HepG2 (cell line): ENCODE measurements at regions not wholly inside any gene's neighbourhood (a gene's known extent, or its start where the extent isn't known, plus 50 kb on each side); places are given as distances from the start of the nearest gene placed in this dataset.

Source experiments
- ARID3A ChIP-seq: IDR thresholded peaks from 2 replicates; pipeline ENCODE4 v1.6.1; 2012; ENCODE audit warnings: low read depth, low read length, improper control_type of control experiment
- ARID4A ChIP-seq: sonication (generic); formaldehyde crosslinking; IDR thresholded peaks from 2 replicates; pipeline ENCODE4 v1.5.0; 2020; ENCODE audit warnings: mild to moderate bottlenecking, missing genetic modification reagents, borderline replicate concordance
- ARNTL ChIP-seq: sonication (generic); formaldehyde crosslinking; IDR thresholded peaks from 2 replicates; pipeline ENCODE4 v1.4.0; 2020; ENCODE audit warnings: mild to moderate bottlenecking, missing genetic modification reagents
- HDAC2 ChIP-seq: sonication (generic); formaldehyde crosslinking; IDR thresholded peaks from 2 replicates; pipeline ENCODE4 v1.4.0; 2020; ENCODE audit warnings: missing genetic modification reagents
- HNF1A ChIP-seq, 2 experiments: sonication (generic) in 1 of 2; formaldehyde crosslinking in 1 of 2; IDR thresholded peaks; 2 replicates each; pipeline versions ENCODE4 v1.4.0 to v1.6.1; 2016 to 2020; ENCODE audit warnings: borderline replicate concordance in 1 of 2, low read depth in 1 of 2, mild to moderate bottlenecking in 1 of 2, missing genetic modification reagents in 1 of 2
- HNF4A ChIP-seq: sonication (generic); formaldehyde crosslinking; IDR thresholded peaks from 2 replicates; pipeline ENCODE4 v1.4.0; 2020; ENCODE audit warnings: missing genetic modification reagents
- MAFK ChIP-seq, 2 experiments: IDR thresholded peaks in 1 of 2; conservative IDR thresholded peaks in 1 of 2; 2 replicates each; pipeline ENCODE4 v1.6.1; 2011; ENCODE audit warnings: improper control_type of control experiment in 2 of 2, low read length in 2 of 2
- MYPOP ChIP-seq: sonication (generic); formaldehyde crosslinking; IDR thresholded peaks from 2 replicates; pipeline ENCODE4 v1.8.1; 2023; ENCODE audit warnings: mild to moderate bottlenecking, moderate library complexity, missing genetic modification reagents
- NR2F6 ChIP-seq, 2 experiments: IDR thresholded peaks; 2 replicates each; pipeline ENCODE4 v1.6.1; 2016; ENCODE audit warnings: antibody characterized with exemption in 1 of 2, mild to moderate bottlenecking in 1 of 2
- SALL1 ChIP-seq: sonication (generic); formaldehyde crosslinking; IDR thresholded peaks from 2 replicates; pipeline ENCODE4 v1.8.0; 2022; ENCODE audit warnings: mild to moderate bottlenecking, missing genetic modification reagents
- SAP130 ChIP-seq: IDR thresholded peaks from 2 replicates; pipeline ENCODE4 v1.6.1; 2016; ENCODE audit warnings: low read depth
- STAG1 ChIP-seq: sonication (generic); formaldehyde crosslinking; IDR thresholded peaks from 2 replicates; pipeline ENCODE4 v1.4.0; 2020; ENCODE audit warnings: missing genetic modification reagents
- TMF1 ChIP-seq: sonication (generic); formaldehyde crosslinking; IDR thresholded peaks from 2 replicates; pipeline ENCODE4 v1.8.1; 2022; ENCODE audit warnings: low read depth, missing genetic modification reagents
- ZNF124 ChIP-seq: sonication (generic); formaldehyde crosslinking; IDR thresholded peaks from 2 replicates; pipeline ENCODE4 v1.4.0; 2020; ENCODE audit warnings: missing genetic modification reagents
- ZNF362 ChIP-seq: sonication (generic); formaldehyde crosslinking; IDR thresholded peaks from 2 replicates; pipeline ENCODE4 v1.4.0; 2020; ENCODE audit warnings: missing genetic modification reagents, mild to moderate bottlenecking, borderline replicate concordance
- ZNF543 ChIP-seq: sonication (generic); formaldehyde crosslinking; IDR thresholded peaks from 2 replicates; pipeline ENCODE4 v1.4.0; 2020; ENCODE audit warnings: mild to moderate bottlenecking, missing genetic modification reagents

GRCh38 chr2:242080575-242081214, 211.2 kb downstream of the RTP5 start (continued):
- TF ChIP-seq TMF1 (0 out of 2 replicates have a peak, but pooled peaks have one; percentile 35), NR2F6 (IDR thresholded peaks at IDR 0.05) (peak; percentile 94), NR2F6 (CRISPR knock-in tag; IDR thresholded peaks at IDR 0.05) (peak; percentile 97), ARID4A (CRISPR knock-in tag) (peak; percentile 45; the same call in 1 of the 2 replicates), MYPOP (CRISPR knock-in tag) (peak; percentile 88), SAP130 (CRISPR knock-in tag) (peak; percentile 96), MAFK (conservative IDR thresholded peaks at IDR 0.05 in 1 of 2, IDR thresholded peaks at IDR 0.05 in 1 of 2; ENCODE audit: low read length in 2 of 2) (peak in 1 of 2 experiments; percentile 16; a peak in 2 of 4 replicates), HDAC2 (CRISPR knock-in tag) (peak; percentile 89), ZNF543 (CRISPR knock-in tag) (peak; percentile 56; the same call in 1 of the 2 replicates), ZNF362 (CRISPR knock-in tag) (peak; percentile 58; the same call in 1 of the 2 replicates), HNF4A (peak; percentile 91), ARID3A (peak; percentile 70; the same call in 1 of the 2 replicates), ARNTL (CRISPR knock-in tag) (peak; percentile 81), STAG1 (CRISPR knock-in tag) (peak; percentile 17; the same call in 1 of the 2 replicates), ZNF124 (peak; percentile 87), HNF1A (IDR thresholded peaks at IDR 0.05; ENCODE audit: low read depth) (peak; percentile 96), HNF1A (CRISPR knock-in tag; IDR thresholded peaks at IDR 0.05; ENCODE audit: borderline replicate concordance) (peak; percentile 98), SALL1 (CRISPR knock-in tag) (peak; percentile 86)
